ENCODE measurements at regions not wholly inside any gene's neighbourhood (a gene's known extent, or its start where the extent isn't known, plus 50 kb on each side); places are given as distances from the start of the nearest gene placed in this dataset.

GRCh38 chr4:104795264-104795939, 300.7 kb upstream of the CXXC4 start:
- TF ChIP-seq, protein P1, sequence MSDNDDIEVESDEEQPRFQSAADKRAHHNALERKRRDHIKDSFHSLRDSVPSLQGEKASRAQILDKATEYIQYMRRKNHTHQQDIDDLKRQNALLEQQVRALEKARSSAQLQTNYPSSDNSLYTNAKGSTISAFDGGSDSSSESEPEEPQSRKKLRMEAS (IDR thresholded peaks at IDR 0.05), result no peak
- TF ChIP-seq RAD21 (IDR thresholded peaks at IDR 0.05; ENCODE audit: low read depth) (no peak), YY1 (IDR thresholded peaks at IDR 0.05; ENCODE audit: low read depth) (no peak), FOXM1 (IDR thresholded peaks at IDR 0.05; ENCODE audit: borderline replicate concordance, low read depth) (no peak), ZBTB7A (IDR thresholded peaks at IDR 0.05; ENCODE audit: low read depth) (no peak)

Data from Ishikawa (cell line).